ENCODE measurements at regions not wholly inside any gene's neighbourhood (a gene's known extent, or its start where the extent isn't known, plus 50 kb on each side); places are given as distances from the start of the nearest gene placed in this dataset.

DNA sequence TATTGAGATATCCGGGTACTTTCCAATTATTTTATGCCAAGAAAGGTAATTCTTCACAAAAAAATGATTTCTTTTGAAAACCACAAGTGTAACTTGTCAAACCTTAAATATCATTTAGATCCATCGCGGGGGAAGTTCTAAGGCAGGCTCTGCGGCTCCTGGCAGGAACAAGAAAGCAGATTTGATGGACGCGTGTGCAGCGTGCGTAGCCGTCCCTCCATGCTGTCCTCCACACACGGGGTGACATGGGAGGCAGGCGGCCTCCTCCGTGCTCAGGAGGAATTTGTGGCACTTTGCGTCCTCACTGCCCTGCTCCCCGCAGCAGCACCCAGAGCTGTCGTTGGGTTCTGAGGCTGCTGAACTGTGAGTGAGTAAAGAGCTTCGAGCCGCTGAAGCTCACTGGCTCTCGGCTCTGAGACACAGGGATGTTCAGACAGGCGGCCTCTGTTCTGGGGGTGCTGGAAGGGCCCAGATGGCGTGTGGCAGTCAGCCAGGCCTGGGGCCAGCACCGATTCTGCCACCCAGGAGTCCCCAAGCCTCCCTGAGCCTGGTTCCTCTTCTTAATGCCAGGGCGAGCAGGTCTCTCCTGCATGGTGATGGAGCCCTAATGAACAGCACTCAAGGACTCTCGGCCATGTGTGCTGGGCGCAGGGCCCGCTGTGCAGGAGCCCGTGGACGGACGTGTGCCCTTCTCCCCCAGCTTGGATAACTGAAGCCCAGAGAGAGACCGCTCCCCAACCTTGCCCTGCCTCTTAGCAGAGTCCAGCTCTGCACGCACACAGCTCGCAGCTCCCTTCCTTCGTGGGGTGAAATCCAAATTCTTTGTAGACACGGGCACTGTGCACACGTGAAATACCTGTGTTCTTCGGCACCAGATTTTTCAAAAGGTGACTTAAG, 185.4 kb upstream of the SHH start:
- TF ChIP-seq, protein P1, sequence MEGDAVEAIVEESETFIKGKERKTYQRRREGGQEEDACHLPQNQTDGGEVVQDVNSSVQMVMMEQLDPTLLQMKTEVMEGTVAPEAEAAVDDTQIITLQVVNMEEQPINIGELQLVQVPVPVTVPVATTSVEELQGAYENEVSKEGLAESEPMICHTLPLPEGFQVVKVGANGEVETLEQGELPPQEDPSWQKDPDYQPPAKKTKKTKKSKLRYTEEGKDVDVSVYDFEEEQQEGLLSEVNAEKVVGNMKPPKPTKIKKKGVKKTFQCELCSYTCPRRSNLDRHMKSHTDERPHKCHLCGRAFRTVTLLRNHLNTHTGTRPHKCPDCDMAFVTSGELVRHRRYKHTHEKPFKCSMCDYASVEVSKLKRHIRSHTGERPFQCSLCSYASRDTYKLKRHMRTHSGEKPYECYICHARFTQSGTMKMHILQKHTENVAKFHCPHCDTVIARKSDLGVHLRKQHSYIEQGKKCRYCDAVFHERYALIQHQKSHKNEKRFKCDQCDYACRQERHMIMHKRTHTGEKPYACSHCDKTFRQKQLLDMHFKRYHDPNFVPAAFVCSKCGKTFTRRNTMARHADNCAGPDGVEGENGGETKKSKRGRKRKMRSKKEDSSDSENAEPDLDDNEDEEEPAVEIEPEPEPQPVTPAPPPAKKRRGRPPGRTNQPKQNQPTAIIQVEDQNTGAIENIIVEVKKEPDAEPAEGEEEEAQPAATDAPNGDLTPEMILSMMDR (IDR thresholded peaks at IDR 0.05; ENCODE audit: borderline replicate concordance, control extremely low read depth, extremely low read depth, insufficient read depth, missing control alignments), result no peak
- DNase-seq (ENCODE audit: low spot score), result no peak
- in situ Hi-C loops (cut with MboI; ENCODE audit: low sequenced_read_pairs, unreplicated experiment), result no loop called here

DNA sequence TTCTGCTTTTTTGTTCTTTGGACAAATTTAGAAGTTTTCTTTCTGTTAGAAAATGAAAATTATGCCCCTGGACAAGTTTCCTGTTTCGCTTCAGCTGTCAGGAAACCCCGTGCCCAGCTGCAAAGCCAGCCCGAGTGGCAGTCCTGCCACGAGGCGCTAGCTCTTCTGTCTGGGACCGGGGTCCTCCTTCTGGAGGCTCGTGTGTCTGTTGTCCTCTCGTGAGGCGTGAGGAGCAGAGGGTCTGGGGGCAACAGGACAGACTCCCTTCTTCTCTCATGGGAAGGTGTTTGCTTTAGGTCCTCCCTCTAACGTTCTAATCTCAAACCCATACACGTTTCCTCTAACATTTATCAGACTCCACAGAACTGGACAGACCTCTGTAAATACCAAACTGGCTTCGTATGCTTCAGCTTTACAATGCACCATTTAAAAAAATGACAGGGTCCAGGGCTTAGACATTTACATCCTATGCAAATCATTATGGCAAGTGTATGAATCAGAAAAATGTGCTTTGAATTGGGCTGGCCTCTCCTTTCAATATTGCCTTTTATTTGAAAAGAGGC, 184.5 kb upstream of the SHH start:
- TF ChIP-seq, protein P1 (IDR thresholded peaks at IDR 0.05; ENCODE audit: borderline replicate concordance, control extremely low read depth, extremely low read depth, insufficient read depth, missing control alignments), result no peak
- DNase-seq (ENCODE audit: low spot score), result no peak
- in situ Hi-C loops (cut with MboI; ENCODE audit: low sequenced_read_pairs, unreplicated experiment), result no loop called here

DNA sequence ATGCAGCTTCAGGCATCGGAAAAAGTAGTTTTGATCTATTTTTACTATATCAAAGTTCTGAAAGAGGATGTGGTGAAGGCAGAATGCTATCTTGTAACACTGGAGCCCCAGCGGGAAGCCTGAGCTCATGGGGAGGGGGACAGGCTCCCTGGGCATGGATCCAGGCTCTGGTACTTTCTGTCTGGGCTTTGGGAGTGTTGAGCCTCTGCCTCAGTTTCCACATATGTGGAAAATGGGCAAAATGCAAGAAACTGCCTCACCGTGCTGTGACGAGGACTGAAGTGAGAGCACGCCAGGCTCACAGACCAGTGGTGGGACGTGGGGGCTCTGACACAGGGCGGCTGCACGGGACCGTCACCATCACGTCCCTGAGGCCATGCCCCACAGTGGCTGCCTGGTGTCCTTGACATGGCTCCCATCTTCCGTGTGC, 182.9 kb upstream of the SHH start:
- in situ Hi-C loops (cut with MboI; ENCODE audit: low sequenced_read_pairs, unreplicated experiment), result no loop called here
- TF ChIP-seq, protein P1 (IDR thresholded peaks at IDR 0.05; ENCODE audit: borderline replicate concordance, control extremely low read depth, extremely low read depth, insufficient read depth, missing control alignments), result no peak
- DNase-seq (ENCODE audit: low spot score), result no peak

DNA sequence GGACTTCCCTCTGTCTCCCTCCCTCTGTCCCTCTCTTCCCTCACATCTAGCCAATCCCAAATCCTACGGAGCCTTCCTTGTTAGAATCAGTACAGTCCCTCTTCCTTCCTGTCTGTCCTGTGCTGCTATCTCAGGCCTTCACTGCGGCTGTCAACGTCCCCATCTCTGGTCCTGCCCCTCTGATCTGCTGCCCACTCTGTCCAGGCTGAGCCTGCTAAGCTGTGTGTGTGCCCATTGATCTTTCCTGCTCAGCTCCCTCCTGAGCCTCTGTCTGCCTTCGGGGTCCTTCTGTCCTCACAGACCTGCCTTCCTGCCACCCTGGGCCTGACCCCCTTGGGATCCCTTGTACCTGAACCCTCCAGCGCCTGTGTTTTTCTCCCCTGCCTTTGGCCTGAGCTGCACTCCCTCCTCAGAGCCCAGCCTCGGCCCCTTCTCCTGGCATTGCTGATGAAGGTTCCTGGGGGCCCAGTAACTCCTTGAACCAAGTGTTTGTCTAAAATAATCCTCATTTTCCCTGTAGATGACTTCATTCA, 182.1 kb upstream of the SHH start:
- DNase-seq (ENCODE audit: low spot score), result no peak
- TF ChIP-seq, protein P1 (IDR thresholded peaks at IDR 0.05; ENCODE audit: borderline replicate concordance, control extremely low read depth, extremely low read depth, insufficient read depth, missing control alignments), result no peak
- in situ Hi-C loops (cut with MboI; ENCODE audit: low sequenced_read_pairs, unreplicated experiment), result no loop called here

DNA sequence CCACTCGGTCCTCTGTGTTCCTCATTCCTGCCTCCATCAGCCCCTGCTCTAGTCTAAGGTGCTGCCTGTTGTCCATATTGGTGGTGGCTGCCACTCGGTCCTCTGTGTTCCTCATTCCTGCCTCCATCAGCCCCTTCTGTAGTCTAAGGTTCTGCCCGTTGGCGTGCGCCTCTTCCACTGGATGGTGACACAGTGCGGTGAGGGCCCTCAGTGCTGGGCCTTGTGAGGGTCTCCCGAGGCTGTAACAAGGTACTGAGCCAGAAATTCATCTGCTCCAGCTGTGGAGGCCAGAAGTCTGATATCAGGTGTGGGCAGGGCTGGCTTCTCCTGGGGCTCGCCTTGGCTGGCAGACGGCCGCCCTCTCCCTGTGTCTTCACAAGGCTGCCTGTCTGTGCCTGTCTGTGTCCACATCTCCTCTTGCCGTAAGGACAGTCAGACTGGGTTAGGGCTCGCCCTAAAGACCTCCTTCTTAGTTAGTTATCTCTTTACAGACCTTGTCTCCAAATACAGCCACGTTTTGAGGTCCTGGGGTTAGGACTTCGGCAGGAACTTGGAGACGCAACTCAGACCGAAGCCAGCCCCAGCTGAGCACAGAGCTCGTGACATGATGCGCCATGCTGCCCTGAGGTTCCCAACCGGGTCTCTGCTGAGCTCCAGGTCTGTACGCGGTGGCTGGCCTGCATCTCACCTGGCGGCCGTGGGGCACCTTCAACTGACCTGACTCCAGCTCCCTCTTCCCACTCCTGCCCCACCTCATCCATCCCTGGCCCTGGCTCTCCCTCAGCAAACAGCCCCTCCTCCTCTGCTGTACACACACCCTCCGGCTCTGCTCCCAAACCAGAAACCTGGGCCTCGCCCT, 181.4 kb upstream of the SHH start:
- in situ Hi-C loops (cut with MboI; ENCODE audit: low sequenced_read_pairs, unreplicated experiment), result no loop called here
- no peak for DNase-seq (ENCODE audit: low spot score)
- TF ChIP-seq, protein P1 (IDR thresholded peaks at IDR 0.05; ENCODE audit: borderline replicate concordance, control extremely low read depth, extremely low read depth, insufficient read depth, missing control alignments), result no peak

DNA sequence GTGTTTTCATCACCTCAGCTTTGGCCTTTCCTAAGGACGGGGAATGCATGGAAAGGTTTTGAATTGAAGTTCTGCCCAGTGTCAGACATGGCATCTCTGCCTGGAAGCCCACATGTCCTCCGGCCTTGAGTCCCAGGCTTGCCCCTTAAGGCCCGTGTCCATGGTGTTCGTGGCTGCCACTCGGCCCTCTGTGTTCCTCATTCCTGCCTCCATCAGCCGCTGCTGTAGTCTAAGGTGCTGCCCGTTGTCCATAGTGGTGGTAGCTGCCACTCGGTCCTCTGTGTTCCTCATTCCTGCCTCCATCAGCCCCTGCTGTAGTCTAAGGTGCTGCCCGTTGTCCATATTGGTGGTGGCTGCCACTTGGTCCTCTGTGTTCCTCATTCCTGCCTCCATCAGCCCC, 180.7 kb upstream of the SHH start:
- DNase-seq (ENCODE audit: low spot score), result no peak
- TF ChIP-seq, protein P1 (IDR thresholded peaks at IDR 0.05; ENCODE audit: borderline replicate concordance, control extremely low read depth, extremely low read depth, insufficient read depth, missing control alignments), result no peak
- in situ Hi-C loops (cut with MboI; ENCODE audit: low sequenced_read_pairs, unreplicated experiment), result no loop called here
